Cardiac muscle cell (in vitro differentiated cells and primary cell): ENCODE measurements at regions not wholly inside any gene's neighbourhood (a gene's known extent, or its start where the extent isn't known, plus 50 kb on each side); places are given as distances from the start of the nearest gene placed in this dataset.

Source experiments
- DNase-seq, 2 donors: peaks; one replicate each; pipeline versions ENCODE4 v3.0.0 to v3.0.0-alpha.2; 2010 to 2017; ENCODE audit warnings: low read depth in 1 of 2, low spot score in 1 of 2
- H3K27ac ChIP-seq: fragments of 200-600 bp; sonication (generic); 2 replicates; pipeline ENCODE4 v1.5.1; 2016
- H3K27me3 ChIP-seq: fragments of 200-600 bp; sonication (generic); 2 replicates; pipeline ENCODE4 v1.6.0; 2016; ENCODE audit warnings: control low read depth
- H3K36me3 ChIP-seq: fragments of 200-600 bp; sonication (generic); 2 replicates; pipeline ENCODE4 v1.5.1; 2016; ENCODE audit warnings: control low read depth
- H3K4me1 ChIP-seq: fragments of 200-600 bp; sonication (generic); 2 replicates; pipeline ENCODE4 v1.8.1; 2017; ENCODE audit warnings: low read depth, mild to moderate bottlenecking, mixed run types
- H3K4me3 ChIP-seq: fragments of 200-600 bp; sonication (generic); 2 replicates; pipeline ENCODE4 v1.5.1; 2016; ENCODE audit warnings: mild to moderate bottlenecking
- H3K9me3 ChIP-seq: fragments of 200-600 bp; sonication (generic); 2 replicates; pipeline ENCODE4 v1.5.1; 2017; ENCODE audit warnings: low read depth, mild to moderate bottlenecking, control low read depth
- TF ChIP-seq, protein P1 (sequence below): IDR thresholded peaks from 2 replicates; pipeline ENCODE4 v1.5.1; 2012; ENCODE audit warnings: low read depth, mild to moderate bottlenecking, low read length

DNA sequence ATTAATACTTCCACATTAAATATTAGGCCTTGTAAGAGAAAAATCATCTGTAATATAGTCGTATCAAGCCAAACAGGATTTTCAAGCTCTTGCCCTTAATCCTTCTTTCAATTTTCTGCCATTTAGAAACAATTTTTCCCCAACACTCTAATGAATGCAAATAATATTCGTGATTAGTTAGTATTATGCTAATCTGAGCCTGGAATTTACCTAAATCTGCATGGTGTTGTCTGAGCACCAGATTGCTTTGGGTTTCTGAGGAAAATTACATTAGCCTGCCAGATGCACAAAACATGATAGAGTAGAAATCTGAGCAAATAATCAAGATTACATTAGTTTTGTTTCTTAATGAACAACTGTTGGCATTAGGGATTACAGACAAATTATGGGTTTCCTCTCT, 176.6 kb downstream of the ZDHHC21 start:
- H3K9me3 ChIP-seq, result no peaks in the 10 kb centered on the region
- no peaks in the 10 kb centered on the region for H3K36me3 ChIP-seq
- DNase-seq, result no peak
- H3K27ac ChIP-seq, result no peak overlapping the region
- TF ChIP-seq, protein P1, sequence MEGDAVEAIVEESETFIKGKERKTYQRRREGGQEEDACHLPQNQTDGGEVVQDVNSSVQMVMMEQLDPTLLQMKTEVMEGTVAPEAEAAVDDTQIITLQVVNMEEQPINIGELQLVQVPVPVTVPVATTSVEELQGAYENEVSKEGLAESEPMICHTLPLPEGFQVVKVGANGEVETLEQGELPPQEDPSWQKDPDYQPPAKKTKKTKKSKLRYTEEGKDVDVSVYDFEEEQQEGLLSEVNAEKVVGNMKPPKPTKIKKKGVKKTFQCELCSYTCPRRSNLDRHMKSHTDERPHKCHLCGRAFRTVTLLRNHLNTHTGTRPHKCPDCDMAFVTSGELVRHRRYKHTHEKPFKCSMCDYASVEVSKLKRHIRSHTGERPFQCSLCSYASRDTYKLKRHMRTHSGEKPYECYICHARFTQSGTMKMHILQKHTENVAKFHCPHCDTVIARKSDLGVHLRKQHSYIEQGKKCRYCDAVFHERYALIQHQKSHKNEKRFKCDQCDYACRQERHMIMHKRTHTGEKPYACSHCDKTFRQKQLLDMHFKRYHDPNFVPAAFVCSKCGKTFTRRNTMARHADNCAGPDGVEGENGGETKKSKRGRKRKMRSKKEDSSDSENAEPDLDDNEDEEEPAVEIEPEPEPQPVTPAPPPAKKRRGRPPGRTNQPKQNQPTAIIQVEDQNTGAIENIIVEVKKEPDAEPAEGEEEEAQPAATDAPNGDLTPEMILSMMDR, result no peak
- H3K4me3 ChIP-seq, result no peak overlapping the region
- H3K27me3 ChIP-seq, result no peaks in the 10 kb centered on the region
- H3K4me1 ChIP-seq, result no peaks in the 10 kb centered on the region

DNA sequence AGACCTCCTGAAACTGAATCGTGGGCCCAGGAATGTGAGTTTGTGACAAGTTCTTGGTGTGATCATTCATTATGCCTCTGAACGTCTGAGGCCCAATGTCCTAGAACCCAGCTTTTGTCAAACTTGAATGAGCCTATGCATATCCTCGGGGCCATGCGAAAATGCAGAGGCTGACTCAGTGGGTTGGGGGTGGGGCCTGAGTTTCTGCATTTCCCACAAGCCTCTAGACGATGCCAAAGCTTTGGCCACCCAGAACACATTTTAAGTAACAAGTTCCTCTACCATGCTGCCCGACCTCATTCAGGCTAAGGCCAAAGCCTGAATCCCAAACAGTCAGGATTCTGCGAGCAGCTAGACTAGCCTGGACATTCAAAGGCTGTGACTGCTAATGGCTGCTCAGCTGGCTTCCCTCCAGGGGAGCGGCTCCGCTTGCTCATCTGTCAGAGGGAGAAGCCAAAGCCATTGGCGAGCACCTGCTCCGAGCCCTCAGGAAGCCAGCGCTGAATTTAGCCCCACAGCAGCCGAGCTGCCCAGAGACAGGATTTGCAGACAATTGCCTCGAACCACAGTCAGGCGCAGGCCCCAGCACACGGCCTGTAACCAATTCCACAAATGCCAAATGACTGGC, 177.5 kb downstream of the ZDHHC21 start:
- no peaks in the 10 kb centered on the region for H3K9me3 ChIP-seq
- no peak for DNase-seq
- H3K4me1 ChIP-seq, result no peaks in the 10 kb centered on the region
- no peak overlapping the region for H3K4me3 ChIP-seq
- H3K36me3 ChIP-seq, result no peaks in the 10 kb centered on the region
- TF ChIP-seq, protein P1, result no peak
- H3K27ac ChIP-seq, result no peak overlapping the region
- no peaks in the 10 kb centered on the region for H3K27me3 ChIP-seq

DNA sequence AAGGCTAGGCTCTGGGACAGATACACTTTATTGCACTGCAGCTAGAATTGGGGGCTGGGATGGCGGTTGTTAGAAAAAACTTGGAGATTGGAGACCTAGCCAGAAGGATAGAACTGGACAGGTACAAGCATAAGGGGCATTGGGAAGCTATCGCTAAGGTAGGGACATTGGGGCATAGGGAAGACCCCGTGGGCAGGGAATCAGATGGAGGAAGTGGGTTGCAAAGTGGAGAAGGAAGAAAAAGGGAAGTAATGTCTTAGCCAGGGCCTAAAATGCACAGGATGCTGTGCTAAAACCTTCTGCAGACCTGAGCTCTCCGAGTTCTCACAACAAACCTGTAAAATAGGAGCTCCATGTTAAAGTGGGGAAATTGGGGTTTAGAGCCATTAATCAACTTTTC, 178.2 kb downstream of the ZDHHC21 start:
- no peaks in the 10 kb centered on the region for H3K9me3 ChIP-seq
- TF ChIP-seq, protein P1, result no peak
- no peaks in the 10 kb centered on the region for H3K27me3 ChIP-seq
- no peak overlapping the region for H3K27ac ChIP-seq
- no peak for DNase-seq
- no peaks in the 10 kb centered on the region for H3K36me3 ChIP-seq
- H3K4me3 ChIP-seq, result no peak overlapping the region
- no peaks in the 10 kb centered on the region for H3K4me1 ChIP-seq

DNA sequence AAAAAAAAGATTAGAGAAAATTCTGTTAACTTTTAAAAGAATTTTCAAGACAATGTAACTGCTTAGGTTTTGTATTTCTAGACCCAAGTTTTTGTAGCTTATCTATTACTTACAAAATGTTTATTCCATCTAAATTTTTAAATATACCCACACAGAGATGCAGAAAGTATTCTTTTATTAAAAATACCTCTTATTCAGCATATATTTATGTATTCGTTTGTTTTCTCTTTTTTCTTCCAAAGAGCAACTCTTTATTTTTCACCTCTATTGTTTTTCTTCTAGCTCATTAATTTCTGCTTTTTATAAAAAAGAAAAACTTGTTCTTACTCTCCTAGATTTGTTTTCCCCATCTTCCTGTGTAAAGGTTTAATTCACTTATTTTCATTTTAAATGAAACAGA, 180.3 kb downstream of the ZDHHC21 start:
- H3K36me3 ChIP-seq, result no peaks in the 10 kb centered on the region
- no peaks in the 10 kb centered on the region for H3K9me3 ChIP-seq
- no peak overlapping the region for H3K27ac ChIP-seq
- H3K4me3 ChIP-seq, result no peak overlapping the region
- H3K27me3 ChIP-seq, result no peaks in the 10 kb centered on the region
- DNase-seq, result no peak
- TF ChIP-seq, protein P1, result no peak
- no peaks in the 10 kb centered on the region for H3K4me1 ChIP-seq

DNA sequence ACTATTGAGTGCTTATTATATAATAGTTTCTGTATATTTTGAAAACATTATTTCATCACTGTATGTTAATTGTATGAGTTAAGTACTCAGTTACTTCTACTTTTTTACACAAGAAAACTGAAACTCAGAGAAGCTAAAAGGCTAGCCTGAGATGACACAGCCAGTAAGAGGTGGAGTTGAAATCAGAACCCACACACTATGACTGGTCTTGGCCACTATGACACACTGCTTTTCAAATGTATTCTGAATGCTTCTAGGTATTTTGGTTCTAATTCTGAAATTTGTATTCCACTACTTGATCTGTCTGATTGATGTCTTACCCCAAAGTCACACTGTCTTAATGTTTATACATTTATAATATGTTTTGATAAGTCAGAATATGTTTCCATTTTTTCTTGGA, 181.8 kb downstream of the ZDHHC21 start:
- no peaks in the 10 kb centered on the region for H3K27me3 ChIP-seq
- DNase-seq, result no peak
- TF ChIP-seq, protein P1, result no peak
- no peak overlapping the region for H3K4me3 ChIP-seq
- no peaks in the 10 kb centered on the region for H3K4me1 ChIP-seq
- no peaks in the 10 kb centered on the region for H3K9me3 ChIP-seq
- no peak overlapping the region for H3K27ac ChIP-seq
- no peaks in the 10 kb centered on the region for H3K36me3 ChIP-seq
